ENCODE measurements at regions not wholly inside any gene's neighbourhood (a gene's known extent, or its start where the extent isn't known, plus 50 kb on each side); places are given as distances from the start of the nearest gene placed in this dataset.

GRCh38 chr11:109123816-109124787 is 297.9 kb upstream of the C11orf87 start:
- no peak for TF ChIP-seq JUND (IDR thresholded peaks at IDR 0.05)
- TF ChIP-seq CTCF (IDR thresholded peaks at IDR 0.05 in 2 of 3, conservative IDR thresholded peaks at IDR 0.05 in 1 of 3; ENCODE audit: borderline replicate concordance in 1 of 3, insufficient read depth in 1 of 3, low read depth in 2 of 3, low read length in 2 of 3) = no peak
- no peak for TF ChIP-seq POLR2A (IDR thresholded peaks at IDR 0.05; ENCODE audit: borderline replicate concordance, extremely low read depth, insufficient read depth, insufficient read length)
- no peak for TF ChIP-seq POLR2AphosphoS5 (IDR thresholded peaks at IDR 0.05; ENCODE audit: low read depth, low read length)
- TF ChIP-seq SP1 (IDR thresholded peaks at IDR 0.05; ENCODE audit: low read depth) = no peak
- TF ChIP-seq, protein P1, sequence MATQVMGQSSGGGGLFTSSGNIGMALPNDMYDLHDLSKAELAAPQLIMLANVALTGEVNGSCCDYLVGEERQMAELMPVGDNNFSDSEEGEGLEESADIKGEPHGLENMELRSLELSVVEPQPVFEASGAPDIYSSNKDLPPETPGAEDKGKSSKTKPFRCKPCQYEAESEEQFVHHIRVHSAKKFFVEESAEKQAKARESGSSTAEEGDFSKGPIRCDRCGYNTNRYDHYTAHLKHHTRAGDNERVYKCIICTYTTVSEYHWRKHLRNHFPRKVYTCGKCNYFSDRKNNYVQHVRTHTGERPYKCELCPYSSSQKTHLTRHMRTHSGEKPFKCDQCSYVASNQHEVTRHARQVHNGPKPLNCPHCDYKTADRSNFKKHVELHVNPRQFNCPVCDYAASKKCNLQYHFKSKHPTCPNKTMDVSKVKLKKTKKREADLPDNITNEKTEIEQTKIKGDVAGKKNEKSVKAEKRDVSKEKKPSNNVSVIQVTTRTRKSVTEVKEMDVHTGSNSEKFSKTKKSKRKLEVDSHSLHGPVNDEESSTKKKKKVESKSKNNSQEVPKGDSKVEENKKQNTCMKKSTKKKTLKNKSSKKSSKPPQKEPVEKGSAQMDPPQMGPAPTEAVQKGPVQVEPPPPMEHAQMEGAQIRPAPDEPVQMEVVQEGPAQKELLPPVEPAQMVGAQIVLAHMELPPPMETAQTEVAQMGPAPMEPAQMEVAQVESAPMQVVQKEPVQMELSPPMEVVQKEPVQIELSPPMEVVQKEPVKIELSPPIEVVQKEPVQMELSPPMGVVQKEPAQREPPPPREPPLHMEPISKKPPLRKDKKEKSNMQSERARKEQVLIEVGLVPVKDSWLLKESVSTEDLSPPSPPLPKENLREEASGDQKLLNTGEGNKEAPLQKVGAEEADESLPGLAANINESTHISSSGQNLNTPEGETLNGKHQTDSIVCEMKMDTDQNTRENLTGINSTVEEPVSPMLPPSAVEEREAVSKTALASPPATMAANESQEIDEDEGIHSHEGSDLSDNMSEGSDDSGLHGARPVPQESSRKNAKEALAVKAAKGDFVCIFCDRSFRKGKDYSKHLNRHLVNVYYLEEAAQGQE (IDR thresholded peaks at IDR 0.05; ENCODE audit: low read depth) = no peak
- TF ChIP-seq EZH2 (IDR thresholded peaks at IDR 0.05) = no peak
- no peak for TF ChIP-seq FOSL1 (IDR thresholded peaks at IDR 0.05; ENCODE audit: low read depth)
- TF ChIP-seq EZH2phosphoT487 (IDR thresholded peaks at IDR 0.05; ENCODE audit: borderline replicate concordance) = no peak
